GM06990 (cell line): ENCODE measurements at regions not wholly inside any gene's neighbourhood (a gene's known extent, or its start where the extent isn't known, plus 50 kb on each side); places are given as distances from the start of the nearest gene placed in this dataset.

Source experiments
- DNase-seq: peaks from one replicate; pipeline ENCODE4 v3.0.0-alpha.2; 2011; ENCODE audit not compliant: insufficient read length; ENCODE audit errors: extremely low read depth
- H3K27me3 ChIP-seq: replicated peaks from 2 replicates; pipeline ENCODE4 v1.6.0; 2011; ENCODE audit warnings: low read length; ENCODE audit not compliant: control insufficient read depth, insufficient read depth
- H3K36me3 ChIP-seq: 2 replicates; pipeline ENCODE4 v1.5.1; 2011; ENCODE audit warnings: low read length; ENCODE audit not compliant: control insufficient read depth, insufficient read depth
- H3K4me3 ChIP-seq: replicated peaks from 2 replicates; pipeline ENCODE4 v1.5.1; 2011; ENCODE audit warnings: low read depth, mild to moderate bottlenecking, control low read depth, low read length
- TF ChIP-seq, protein P1 (sequence below): IDR thresholded peaks from 2 replicates; pipeline ENCODE4 v1.5.1; 2011; ENCODE audit warnings: low read length, control low read depth, mild to moderate bottlenecking, inconsistent platforms; ENCODE audit not compliant: insufficient read depth, poor library complexity, severe bottlenecking

DNA sequence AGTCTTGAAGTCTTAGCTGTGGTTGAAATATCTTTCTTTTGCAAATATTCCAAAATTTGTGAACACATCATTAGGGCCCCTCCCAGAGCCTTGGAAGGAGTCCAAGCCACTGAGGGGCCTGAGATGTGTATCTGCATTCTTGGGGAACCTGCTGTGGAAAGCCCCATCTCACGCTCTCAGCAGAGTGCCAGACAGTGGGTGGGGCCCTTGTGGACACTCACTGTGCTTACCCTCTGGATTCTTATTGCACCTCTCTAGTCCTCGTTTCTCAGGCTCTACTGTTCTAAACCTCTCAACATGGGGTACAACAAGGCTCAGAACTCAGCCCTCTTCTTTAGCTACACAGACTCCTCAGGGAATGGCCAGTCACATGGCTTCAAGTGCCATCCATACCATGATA is 416.2 kb upstream of the CDH4 start:
- no peak for DNase-seq
- no peaks in the 10 kb centered on the region for H3K27me3 ChIP-seq
- TF ChIP-seq, protein P1, sequence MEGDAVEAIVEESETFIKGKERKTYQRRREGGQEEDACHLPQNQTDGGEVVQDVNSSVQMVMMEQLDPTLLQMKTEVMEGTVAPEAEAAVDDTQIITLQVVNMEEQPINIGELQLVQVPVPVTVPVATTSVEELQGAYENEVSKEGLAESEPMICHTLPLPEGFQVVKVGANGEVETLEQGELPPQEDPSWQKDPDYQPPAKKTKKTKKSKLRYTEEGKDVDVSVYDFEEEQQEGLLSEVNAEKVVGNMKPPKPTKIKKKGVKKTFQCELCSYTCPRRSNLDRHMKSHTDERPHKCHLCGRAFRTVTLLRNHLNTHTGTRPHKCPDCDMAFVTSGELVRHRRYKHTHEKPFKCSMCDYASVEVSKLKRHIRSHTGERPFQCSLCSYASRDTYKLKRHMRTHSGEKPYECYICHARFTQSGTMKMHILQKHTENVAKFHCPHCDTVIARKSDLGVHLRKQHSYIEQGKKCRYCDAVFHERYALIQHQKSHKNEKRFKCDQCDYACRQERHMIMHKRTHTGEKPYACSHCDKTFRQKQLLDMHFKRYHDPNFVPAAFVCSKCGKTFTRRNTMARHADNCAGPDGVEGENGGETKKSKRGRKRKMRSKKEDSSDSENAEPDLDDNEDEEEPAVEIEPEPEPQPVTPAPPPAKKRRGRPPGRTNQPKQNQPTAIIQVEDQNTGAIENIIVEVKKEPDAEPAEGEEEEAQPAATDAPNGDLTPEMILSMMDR: no peak
- no peaks in the 10 kb centered on the region for H3K36me3 ChIP-seq
- H3K4me3 ChIP-seq: no peak overlapping the region

DNA sequence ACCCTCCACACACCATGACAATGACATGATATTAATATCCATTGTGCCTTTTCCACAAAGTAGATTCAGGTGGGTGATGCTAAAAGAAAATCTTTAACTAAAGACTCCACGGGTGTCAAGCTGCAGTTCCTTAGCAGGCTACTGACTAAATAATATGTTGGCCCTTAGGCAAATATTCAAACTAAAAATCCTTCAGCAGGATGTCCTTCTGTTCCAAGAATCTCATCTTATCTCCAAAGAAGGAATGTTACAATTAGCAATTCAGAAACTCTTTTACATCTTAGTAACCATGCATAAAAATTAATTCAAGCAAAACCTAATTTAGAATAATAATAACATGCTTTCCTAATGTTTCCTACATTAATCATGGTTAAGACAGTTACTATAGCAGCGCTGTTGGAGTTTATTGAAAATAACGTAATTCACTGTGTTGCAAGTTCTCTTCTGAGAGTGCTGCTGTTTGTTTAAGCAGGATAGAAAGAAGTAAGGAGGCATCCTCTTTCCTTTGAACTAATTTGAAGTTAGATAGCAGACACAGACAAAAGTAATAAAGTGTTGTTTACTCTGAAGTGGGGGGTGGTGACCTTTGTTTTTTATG is 414.8 kb upstream of the CDH4 start:
- no peaks in the 10 kb centered on the region for H3K36me3 ChIP-seq
- no peak for DNase-seq
- no peak overlapping the region for H3K4me3 ChIP-seq
- TF ChIP-seq, protein P1: no peak
- no peaks in the 10 kb centered on the region for H3K27me3 ChIP-seq

DNA sequence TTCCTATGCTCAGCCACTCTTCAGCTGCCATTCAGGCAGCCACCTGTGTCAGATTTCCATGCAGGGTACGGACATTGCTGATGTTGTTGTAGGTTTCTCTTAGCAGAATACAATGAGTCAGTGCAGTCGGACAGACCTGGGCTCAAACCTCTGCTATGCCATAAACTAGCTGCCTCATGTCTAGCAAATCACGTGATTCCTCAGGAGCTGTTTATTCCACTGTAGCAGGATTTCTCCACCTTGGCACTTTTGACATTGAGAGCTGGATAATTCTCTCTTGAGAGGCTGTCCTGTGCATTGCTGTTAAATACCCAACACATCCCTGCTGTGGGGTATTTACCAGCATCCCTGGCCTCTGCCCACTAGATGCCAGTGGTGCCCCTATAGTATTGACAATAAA is 413.8 kb upstream of the CDH4 start:
- Histone ChIP-seq H3K4me3 (no peak overlapping the region), H3K36me3 (no peaks in the 10 kb centered on the region), H3K27me3 (no peaks in the 10 kb centered on the region)
- DNase-seq: no peak
- TF ChIP-seq, protein P1: no peak

DNA sequence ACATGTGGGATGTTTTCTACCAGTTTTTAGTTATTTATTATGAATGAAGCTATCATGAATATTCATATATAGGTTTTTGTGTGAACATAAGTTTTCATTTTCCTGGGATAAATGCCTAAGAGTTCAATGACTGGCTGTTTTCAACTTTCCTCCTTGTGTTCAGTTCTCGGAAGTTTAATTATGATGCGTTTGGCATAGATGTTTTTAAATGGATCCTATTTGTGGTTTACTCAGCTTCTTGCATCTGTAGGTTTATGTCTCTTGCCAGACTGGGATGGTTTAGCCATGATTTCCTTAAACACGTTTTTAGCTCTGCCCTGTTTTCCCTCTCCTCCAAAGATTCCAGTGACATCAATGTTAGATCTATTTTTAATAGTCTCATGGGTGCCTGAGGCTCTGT is 411.1 kb upstream of the CDH4 start:
- no peak for DNase-seq
- Histone ChIP-seq H3K27me3 (no peaks in the 10 kb centered on the region), H3K4me3 (no peak overlapping the region), H3K36me3 (no peaks in the 10 kb centered on the region)
- TF ChIP-seq, protein P1: no peak

DNA sequence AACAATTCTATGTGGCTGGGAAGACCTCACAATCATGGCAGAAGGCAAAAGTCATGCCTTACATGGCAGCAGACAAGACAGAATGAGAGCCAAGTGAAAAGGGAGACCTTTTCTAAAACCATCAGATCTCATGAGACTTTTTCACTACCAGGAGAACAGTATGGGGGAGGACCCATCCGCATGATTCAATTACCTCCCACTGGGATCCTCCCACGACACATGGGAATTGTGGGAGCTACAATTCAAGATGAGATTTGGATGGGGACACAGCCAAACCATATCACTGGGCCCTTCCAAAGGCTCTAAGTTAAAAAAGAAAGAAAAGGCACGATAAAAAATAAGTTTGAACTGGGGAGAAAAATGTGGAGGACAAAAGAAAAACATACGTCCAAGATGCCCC is 406.9 kb upstream of the CDH4 start:
- no peak overlapping the region for H3K4me3 ChIP-seq
- DNase-seq: no peak
- TF ChIP-seq, protein P1: no peak
- H3K27me3 ChIP-seq: no peaks in the 10 kb centered on the region
- H3K36me3 ChIP-seq: no peaks in the 10 kb centered on the region

DNA sequence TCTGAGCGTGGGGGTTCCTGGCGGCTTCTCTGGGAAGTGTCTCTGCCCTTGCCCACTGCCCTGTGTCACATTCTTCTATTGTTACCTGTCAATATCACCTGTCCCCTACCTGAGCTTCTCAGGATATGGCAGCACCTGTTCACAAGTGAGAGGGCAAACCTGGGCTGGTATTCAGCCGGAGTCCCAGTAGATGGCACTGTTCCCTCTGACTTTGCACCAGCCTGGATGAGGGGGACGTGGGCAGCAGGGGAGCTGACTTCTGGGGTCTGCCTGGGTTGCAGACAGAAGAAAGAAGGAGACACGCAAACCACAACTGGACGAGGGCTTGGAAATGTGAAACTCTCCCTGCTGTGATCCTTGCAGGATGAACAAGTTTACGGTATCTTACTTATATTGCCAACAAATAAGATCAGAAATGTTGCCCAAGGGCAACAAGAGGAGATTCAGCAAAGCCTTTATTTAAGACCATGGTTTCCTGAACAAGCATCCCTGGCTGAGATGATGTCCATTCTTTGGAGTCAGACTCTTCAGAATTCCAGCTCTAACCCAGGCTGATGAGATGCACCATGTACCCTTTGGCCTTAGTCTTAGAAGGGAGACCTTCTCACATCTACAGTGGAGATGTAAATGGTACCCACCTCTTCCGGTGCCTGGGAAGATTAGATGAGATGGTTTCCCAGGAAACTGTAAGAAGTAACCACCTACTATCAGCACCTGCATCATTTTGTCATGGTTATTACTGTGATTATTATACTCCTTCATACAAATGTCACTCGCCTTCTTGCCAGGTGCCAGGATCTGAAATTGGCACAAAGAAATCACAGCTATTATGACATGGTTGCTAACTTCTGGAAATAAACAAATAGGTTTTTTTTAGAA is 400.0 kb upstream of the CDH4 start:
- TF ChIP-seq, protein P1: no peak
- no peak for DNase-seq

More for the DNA sequence above, 400.0 kb upstream of the CDH4 start:
- Histone ChIP-seq H3K27me3 (no peaks in the 10 kb centered on the region), H3K36me3 (no peaks in the 10 kb centered on the region), H3K4me3 (no peak overlapping the region)
